HEK293T (cell line): ENCODE measurements at regions not wholly inside any gene's neighbourhood (a gene's known extent, or its start where the extent isn't known, plus 50 kb on each side); places are given as distances from the start of the nearest gene placed in this dataset.
"Not testable (repeated sequence)": the region's sequence is repeated elsewhere in the genome, so short reads cannot be mapped to it uniquely, and the experiment has no call there.

ENCODE experiments used
- CTCF ChIA-PET: fragments of 350-600 bp; formaldehyde crosslinking; extraction: SDS; loops from one replicate; lab custom pipeline; 2021; ENCODE audit warnings: antibody characterized with exemption, inconsistent platforms; lab: Yijun Ruan, JAX
- POLR2A ChIA-PET: fragments of 350-600 bp; formaldehyde crosslinking; extraction: SDS; loops from one replicate; lab custom pipeline; 2020; ENCODE audit warnings: antibody characterized with exemption, inconsistent platforms; lab: Yijun Ruan, JAX
- DNase-seq: peaks from one replicate; pipeline ENCODE4 v3.0.0; 2012; ENCODE audit warnings: mixed read lengths; ENCODE audit errors: extremely low spot score
- ARNT ChIP-seq: fragments of 450-650 bp; IDR thresholded peaks from 2 replicates; pipeline ENCODE4 v1.6.1; 2017; ENCODE audit warnings: mild to moderate bottlenecking
- BHLHE40 ChIP-seq: fragments of 450-650 bp; IDR thresholded peaks from 2 replicates; pipeline ENCODE4 v1.6.1; 2016; ENCODE audit warnings: mild to moderate bottlenecking, moderate library complexity, borderline replicate concordance
- CTBP1 ChIP-seq: fragments of 450-650 bp; IDR thresholded peaks from 2 replicates; pipeline ENCODE4 v1.6.1; 2016; ENCODE audit warnings: borderline replicate concordance
- ELF4 ChIP-seq: fragments of 450-650 bp; IDR thresholded peaks from 2 replicates; pipeline ENCODE4 v1.6.1; 2017; ENCODE audit warnings: antibody characterized with exemption
- FOXA1 ChIP-seq: fragments of 450-650 bp; IDR thresholded peaks from 2 replicates; pipeline ENCODE4 v1.6.1; 2016; ENCODE audit warnings: mild to moderate bottlenecking
- FOXK2 ChIP-seq: fragments of 450-650 bp; IDR thresholded peaks from 2 replicates; pipeline ENCODE4 v1.6.1; 2016; ENCODE audit warnings: mild to moderate bottlenecking
- FOXM1 ChIP-seq: fragments of 450-650 bp; IDR thresholded peaks from 2 replicates; pipeline ENCODE4 v1.6.1; 2017; ENCODE audit warnings: mild to moderate bottlenecking, borderline replicate concordance
- HDGF ChIP-seq: fragments of 450-650 bp; IDR thresholded peaks from 2 replicates; pipeline ENCODE4 v1.6.1; 2017; ENCODE audit warnings: antibody characterized with exemption, borderline replicate concordance
- L3MBTL2 ChIP-seq: fragments of 450-650 bp; conservative IDR thresholded peaks from 2 replicates; pipeline ENCODE4 v1.6.1; 2016; ENCODE audit warnings: mild to moderate bottlenecking
- LEF1 ChIP-seq: fragments of 450-650 bp; IDR thresholded peaks from 2 replicates; pipeline ENCODE4 v1.6.1; 2017; ENCODE audit warnings: mild to moderate bottlenecking, borderline replicate concordance
- NFRKB ChIP-seq: fragments of 450-650 bp; IDR thresholded peaks from 2 replicates; pipeline ENCODE4 v1.6.1; 2016; ENCODE audit warnings: mild to moderate bottlenecking, moderate library complexity
- SP1 ChIP-seq: fragments of 450-650 bp; IDR thresholded peaks from 2 replicates; pipeline ENCODE4 v1.6.1; 2017
- SUZ12 ChIP-seq: fragments of 450-650 bp; IDR thresholded peaks from 2 replicates; pipeline ENCODE4 v1.6.1; 2016; ENCODE audit warnings: mild to moderate bottlenecking
- TARDBP ChIP-seq: fragments of 450-650 bp; IDR thresholded peaks from 2 replicates; pipeline ENCODE4 v1.6.1; 2016
- ZNF384 ChIP-seq: fragments of 450-650 bp; IDR thresholded peaks from 2 replicates; pipeline ENCODE4 v1.6.1; 2016
- TF ChIP-seq, protein P1 (sequence below): fragments of 450-650 bp; IDR thresholded peaks from 2 replicates; pipeline ENCODE4 v1.6.1; 2016

- no peak for DNase-seq
- TF ChIP-seq TARDBP: no peak
- ChIA-PET CTCF (interaction anchor here (0.5 kb wide), 1 partner anchor 450 kb away, joined by 4 read pairs; no protein-coding TSS in a partner anchor), POLR2A (no interaction called here)
Observed at GRCh38 chr13:111629926-111630325, 309.5 kb downstream of the TEX29 start.

DNA sequence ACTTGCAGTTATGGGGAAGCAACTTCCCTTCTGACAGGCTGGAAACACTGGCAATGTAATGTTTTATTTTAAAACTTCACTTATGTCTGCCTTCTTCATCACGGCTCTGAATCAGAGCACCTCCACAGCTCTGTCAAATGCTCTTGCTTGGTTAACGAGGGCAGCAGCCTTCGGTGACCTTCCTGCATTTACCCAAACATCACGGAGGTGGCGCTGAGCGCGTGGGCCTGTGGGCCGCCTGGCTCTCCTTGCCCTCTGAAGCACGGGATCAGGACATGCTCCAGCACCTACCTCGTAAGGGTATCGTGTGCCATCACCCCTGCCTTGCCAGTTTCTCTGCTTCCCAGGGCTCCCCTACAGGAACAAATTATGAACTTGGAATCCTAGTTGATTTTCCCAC, 310.0 kb downstream of the TEX29 start:
- POLR2A ChIA-PET: no interaction called here
- no peak for DNase-seq
- CTCF ChIA-PET: interaction anchor here (0.5 kb wide), 1 partner anchor 450 kb away, joined by 4 read pairs; no protein-coding TSS in a partner anchor

DNA sequence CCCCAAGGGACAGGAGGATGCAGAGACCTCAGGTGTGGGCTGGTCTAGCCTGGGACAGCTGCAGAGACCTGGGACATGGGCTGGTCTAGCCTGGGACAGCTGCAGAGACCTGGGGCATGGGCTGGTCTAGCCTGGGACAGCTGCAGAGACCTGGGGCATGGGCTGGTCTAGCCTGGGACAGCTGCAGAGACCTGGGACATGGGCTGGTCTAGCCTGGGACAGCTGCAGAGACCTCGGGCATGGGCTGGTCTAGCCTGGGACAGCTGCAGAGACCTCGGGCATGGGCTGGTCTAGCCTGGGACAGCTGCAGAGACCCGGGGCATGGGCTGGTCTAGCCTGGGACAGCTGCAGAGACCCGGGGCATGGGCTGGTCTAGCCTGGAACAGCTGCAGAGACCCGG, 310.8 kb downstream of the TEX29 start:
- DNase-seq, POLR2A ChIA-PET, CTCF ChIA-PET: not testable (repeated sequence)

More for the DNA sequence above, 310.0 kb downstream of the TEX29 start:
- no peak for TF ChIP-seq HDGF
- no peak for TF ChIP-seq CTBP1
- no peak for TF ChIP-seq NFRKB
- no peak for TF ChIP-seq FOXA1
- no peak for TF ChIP-seq LEF1
- no peak for TF ChIP-seq FOXK2
- no peak for TF ChIP-seq BHLHE40
- no peak for TF ChIP-seq ELF4
- TF ChIP-seq, protein P1, sequence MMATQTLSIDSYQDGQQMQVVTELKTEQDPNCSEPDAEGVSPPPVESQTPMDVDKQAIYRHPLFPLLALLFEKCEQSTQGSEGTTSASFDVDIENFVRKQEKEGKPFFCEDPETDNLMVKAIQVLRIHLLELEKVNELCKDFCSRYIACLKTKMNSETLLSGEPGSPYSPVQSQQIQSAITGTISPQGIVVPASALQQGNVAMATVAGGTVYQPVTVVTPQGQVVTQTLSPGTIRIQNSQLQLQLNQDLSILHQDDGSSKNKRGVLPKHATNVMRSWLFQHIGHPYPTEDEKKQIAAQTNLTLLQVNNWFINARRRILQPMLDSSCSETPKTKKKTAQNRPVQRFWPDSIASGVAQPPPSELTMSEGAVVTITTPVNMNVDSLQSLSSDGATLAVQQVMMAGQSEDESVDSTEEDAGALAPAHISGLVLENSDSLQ: no peak
- no peak for TF ChIP-seq SP1
- no peak for TF ChIP-seq L3MBTL2
- TF ChIP-seq ARNT: no peak

- TF ChIP-seq TARDBP (no peak), CTBP1 (no peak), HDGF (no peak), FOXK2 (no peak), FOXM1 (no peak), SP1 (no peak), LEF1 (no peak), FOXA1 (no peak), ZNF384 (no peak), SUZ12 (no peak), NFRKB (no peak), ELF4 (no peak), BHLHE40 (no peak), L3MBTL2 (no peak), ARNT (no peak)
- TF ChIP-seq, protein P1: no peak
- POLR2A ChIA-PET: no interaction called here
- peak; percentile 8 for DNase-seq
- CTCF ChIA-PET: no interaction called here
Observed at GRCh38 chr13:111632906-111633305, 312.5 kb downstream of the TEX29 start.

- no peak for TF ChIP-seq LEF1
- no peak for TF ChIP-seq ELF4
- no peak for TF ChIP-seq HDGF
- TF ChIP-seq ARNT: no peak
- no peak for TF ChIP-seq SUZ12
- no peak for TF ChIP-seq L3MBTL2
- TF ChIP-seq FOXM1: no peak
- no peak for TF ChIP-seq ZNF384
- no peak for TF ChIP-seq CTBP1
- TF ChIP-seq NFRKB: no peak
- TF ChIP-seq SP1: no peak
- TF ChIP-seq, protein P1: no peak
- no peak for TF ChIP-seq FOXK2
- TF ChIP-seq TARDBP: no peak
- TF ChIP-seq FOXA1: no peak
- ChIA-PET POLR2A (no interaction called here), CTCF (no interaction called here)
- DNase-seq: no peak
Observed at GRCh38 chr13:111633401-111633800, 313.0 kb downstream of the TEX29 start.

GRCh38 chr13:111634410-111634809, 314.0 kb downstream of the TEX29 start:
- no peak for TF ChIP-seq SUZ12
- TF ChIP-seq FOXK2: no peak
- no peak for TF ChIP-seq ELF4
- TF ChIP-seq NFRKB: no peak
- no peak for TF ChIP-seq L3MBTL2
- TF ChIP-seq, protein P1: no peak
- TF ChIP-seq HDGF: no peak
- no peak for TF ChIP-seq FOXA1
- TF ChIP-seq ZNF384: no peak
- TF ChIP-seq LEF1: no peak
- no peak for TF ChIP-seq CTBP1
- TF ChIP-seq BHLHE40: no peak
- no peak for TF ChIP-seq ARNT

More at GRCh38 chr13:111634410-111634809, 314.0 kb downstream of the TEX29 start:
- DNase-seq: no peak
- CTCF ChIA-PET: no interaction called here
- POLR2A ChIA-PET: no interaction called here
